NK-92 (cell line): ENCODE measurements at regions not wholly inside any gene's neighbourhood (a gene's known extent, or its start where the extent isn't known, plus 50 kb on each side); places are given as distances from the start of the nearest gene placed in this dataset.

Source experiments
- DNase-seq: peaks from one replicate; lab custom pipeline; 2025; ENCODE audit not compliant: unreplicated experiment; lab: John Stamatoyannopoulos, UW

DNA sequence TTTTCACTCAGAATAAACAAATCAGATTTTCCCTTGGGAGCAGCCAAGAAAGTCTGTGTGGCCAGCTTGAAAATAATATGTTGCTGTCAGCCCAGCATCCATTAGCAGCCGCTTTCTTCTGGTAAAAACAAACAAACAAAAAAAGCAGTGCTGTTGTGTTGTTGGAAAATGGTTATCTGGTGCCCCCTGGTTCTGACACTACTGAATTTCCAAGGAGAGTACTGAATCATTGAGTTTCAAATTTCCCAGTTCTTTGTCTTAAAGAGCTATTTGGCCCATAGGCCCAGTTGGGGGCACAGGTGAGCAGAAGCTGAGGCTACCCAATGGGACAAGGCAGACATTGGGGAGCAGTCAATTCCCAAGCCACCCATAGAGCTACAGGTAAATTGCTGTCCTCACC is 995.9 kb downstream of the UQCRFS1 start:
- DNase-seq, result no peak

DNA sequence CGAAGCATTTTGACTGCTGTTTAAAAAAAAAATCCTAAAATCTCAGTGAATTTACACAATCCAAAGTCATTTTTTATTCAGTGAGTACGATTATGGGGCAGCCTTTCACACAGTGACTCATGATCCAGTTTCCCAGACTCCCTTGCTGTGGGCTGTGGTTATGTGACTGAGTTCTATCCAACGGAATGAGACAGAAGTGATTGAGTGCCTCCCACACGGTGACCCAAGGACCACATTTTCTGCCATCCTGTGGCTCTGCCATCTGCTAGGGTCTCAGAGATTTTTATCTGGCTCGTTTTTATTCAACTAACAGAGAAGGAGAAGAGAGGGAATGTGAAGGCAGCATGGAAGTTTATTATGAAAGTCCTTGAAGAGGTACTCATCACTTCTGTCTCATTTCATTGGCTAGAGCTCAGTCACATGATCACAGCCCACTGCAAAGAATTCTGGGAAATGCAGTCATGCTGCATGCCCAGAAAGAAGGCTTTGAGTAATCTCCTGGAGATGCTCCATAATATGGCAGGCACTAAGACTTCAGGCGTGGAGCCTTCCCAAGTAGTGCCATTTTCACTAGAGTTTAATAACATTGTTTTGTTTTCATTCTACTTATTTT is 999.4 kb downstream of the UQCRFS1 start:
- DNase-seq, result no peak

DNA sequence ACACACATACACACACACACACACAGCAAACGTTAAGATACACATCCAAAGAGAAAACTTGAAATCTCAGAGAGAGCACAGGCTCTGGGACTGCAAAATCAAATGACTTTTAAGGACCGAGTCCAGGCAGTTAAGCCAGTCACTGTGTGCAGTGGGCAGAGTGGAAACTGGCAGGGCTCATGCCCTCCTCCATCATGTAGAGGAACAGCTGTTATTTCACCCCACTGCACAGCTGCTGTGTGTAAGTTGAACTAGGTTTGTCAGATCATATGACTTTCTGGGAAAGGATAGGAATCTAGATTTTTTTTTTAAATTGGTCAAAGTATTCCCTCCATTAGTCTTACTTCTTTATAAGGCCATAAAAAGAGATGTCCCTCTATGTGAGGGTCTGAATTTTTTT is 1002.1 kb downstream of the UQCRFS1 start:
- no peak for DNase-seq

DNA sequence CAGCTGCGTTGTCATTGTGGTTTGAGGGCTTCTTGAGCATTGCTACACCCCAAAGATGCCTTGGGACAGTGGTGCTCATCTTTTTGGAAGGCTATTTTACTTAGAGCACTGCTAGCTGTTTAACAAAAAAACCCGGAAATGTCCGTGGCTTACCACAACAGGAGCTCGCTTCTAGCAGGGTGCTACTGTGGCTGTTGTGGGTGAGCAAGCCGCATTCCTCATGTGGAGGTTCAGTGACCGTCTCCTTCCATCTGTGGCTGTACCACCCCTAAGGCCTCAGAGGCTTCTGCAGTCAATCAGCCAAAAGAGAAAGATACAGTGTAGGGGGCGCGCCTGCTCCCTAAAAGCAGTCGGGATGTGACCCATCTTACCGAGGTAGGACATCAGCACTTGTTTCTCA is 1004.2 kb downstream of the UQCRFS1 start:
- DNase-seq, result no peak

GRCh38 chr19:28207244-28207643 is 1005.7 kb downstream of the UQCRFS1 start:
- no peak for DNase-seq

DNA sequence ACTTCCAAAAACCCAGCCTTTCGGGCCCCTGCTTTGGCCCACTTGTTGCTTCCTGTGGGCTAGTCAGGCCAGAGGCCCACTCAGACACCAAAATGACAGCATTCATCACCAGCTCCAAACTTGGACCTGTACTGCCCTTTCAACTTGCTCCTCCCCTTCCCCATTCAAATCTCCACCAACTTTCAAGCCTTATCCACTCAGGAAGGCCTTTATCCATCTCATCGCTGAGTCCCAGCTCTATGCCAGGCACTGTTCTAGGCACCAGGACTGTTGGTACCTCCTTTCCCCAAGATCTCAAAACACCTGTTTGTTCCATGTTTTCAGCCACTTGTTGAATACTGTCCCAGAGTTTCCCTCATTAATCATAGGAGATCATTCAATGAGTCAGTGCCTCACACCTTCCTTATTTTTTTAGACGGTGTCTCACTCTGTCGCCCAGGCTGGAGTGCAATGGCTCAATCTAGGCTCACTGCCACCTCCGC is 1011.4 kb downstream of the UQCRFS1 start:
- no peak for DNase-seq

GRCh38 chr19:28199323-28199722 is 1013.6 kb downstream of the UQCRFS1 start:
- DNase-seq, result no peak

DNA sequence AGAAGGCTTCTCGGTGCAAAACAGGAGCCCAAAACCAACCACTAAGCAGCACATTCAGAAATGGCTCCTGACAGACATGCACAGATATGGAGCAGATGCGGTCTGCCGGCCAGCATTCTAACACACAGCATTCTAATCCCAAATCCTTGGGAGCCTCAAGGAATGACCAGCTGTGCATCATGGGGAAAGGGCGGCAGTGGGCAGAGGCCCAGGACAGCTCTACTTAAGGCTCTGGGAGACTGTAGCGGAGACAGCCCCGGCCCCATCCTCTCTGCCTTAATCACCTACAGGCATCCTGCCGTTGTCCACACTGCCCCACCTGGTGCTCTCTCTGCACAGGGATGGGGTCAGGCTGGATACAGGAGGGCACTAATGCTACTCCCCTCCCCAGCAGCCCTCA is 1016.0 kb downstream of the UQCRFS1 start:
- DNase-seq, result no peak

GRCh38 chr19:28196101-28196500 is 1016.9 kb downstream of the UQCRFS1 start:
- no peak for DNase-seq

- DNase-seq, result no peak
These were observed 1027.3 kb downstream of the UQCRFS1 start for GRCh38 chr19:28185646-28186045.

GRCh38 chr19:28184997-28185396 is 1028.0 kb downstream of the UQCRFS1 start:
- no peak for DNase-seq

DNA sequence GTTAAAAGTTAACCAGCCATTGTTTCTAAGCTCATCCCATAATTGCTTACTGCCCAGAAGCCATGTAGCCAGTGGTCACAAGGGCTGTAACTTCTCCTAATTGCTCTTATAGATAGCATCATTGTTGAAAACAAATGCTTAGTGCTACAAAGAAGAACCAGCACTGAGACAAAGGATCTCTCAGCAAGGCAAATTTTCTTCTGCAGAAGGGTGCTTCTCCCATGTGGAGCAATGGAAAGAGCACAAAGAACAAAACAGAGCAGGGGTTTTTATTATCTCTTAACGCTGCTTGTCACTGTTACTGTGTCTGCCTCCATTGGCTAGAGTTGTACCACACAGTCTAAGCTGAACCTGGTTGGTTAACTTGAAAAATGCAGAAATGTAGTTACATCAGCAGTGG is 1036.8 kb downstream of the UQCRFS1 start:
- DNase-seq, result no peak

- no peak for DNase-seq
These were observed 1041.0 kb downstream of the UQCRFS1 start for GRCh38 chr19:28171983-28172382.

DNA sequence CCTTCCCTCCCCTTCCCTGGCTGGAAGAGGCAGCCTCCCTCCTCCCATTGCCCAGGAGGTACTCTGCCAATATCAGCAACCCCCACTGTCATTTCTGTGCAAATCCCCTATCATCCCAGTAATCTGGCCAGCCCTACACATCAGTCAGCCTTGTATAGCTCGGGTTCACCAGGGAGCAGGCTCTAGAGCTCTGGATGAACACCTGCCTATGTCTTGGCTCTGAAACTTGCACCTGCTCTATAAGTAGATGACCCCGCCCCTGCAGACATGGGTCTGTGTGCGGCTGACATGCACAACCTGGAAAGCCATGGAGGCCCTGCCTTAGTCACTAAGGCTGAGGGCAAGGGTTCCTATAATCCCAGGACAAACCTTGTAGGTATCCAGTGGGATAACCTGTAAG is 1042.9 kb downstream of the UQCRFS1 start:
- DNase-seq, result no peak

DNA sequence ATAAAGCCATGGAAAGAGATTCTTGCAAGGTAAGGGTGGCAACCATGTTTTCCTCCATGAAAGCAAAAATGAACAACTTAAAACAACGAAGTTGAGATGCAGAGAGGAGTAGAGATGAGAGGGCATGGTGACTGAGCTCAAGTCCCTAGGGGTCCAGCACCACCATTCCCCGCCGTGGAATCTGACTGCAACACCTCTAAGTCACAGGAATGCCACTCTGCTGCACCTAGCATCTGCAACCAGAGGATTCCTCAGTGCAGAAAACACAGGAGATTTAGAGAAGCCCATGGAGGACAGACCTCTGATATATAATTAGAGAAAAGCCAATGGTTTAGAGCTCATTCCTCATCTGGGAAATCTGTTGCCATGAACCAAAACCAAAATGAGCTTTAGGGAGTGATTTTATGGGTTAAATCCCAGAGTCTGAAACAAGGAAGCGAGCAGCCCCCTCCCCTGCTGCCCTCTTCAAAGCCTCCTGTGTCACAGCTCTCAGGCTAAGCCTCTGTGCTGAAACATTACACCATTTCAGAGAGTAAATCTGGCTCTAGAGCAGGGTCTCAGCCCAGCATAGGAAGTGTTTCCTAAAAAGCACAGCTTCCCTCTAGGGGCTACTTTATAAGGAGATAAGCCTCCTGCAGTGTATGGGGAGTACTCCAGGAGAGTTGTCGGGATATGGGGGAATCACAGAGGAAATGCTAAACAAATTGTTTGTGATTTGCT is 1043.6 kb downstream of the UQCRFS1 start:
- no peak for DNase-seq

DNA sequence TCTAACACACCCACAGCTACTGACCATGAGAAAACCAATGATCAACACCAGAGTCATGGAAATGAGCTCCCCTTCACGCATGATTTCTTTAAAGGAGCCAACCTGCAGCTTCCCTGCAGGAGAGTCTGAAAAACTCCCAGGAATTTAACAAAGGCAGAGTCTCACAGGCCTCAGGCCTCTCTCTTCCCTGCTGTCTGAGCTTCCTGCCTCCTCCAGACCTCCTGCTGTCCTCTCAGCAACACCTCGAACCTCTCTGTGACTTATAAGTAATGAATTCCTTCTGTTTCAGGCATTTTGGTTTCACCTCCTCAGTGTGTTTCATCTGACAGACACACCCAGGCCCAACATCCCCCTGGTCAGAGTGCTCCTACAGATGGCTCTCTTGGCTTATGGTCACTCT is 1044.4 kb downstream of the UQCRFS1 start:
- no peak for DNase-seq

DNA sequence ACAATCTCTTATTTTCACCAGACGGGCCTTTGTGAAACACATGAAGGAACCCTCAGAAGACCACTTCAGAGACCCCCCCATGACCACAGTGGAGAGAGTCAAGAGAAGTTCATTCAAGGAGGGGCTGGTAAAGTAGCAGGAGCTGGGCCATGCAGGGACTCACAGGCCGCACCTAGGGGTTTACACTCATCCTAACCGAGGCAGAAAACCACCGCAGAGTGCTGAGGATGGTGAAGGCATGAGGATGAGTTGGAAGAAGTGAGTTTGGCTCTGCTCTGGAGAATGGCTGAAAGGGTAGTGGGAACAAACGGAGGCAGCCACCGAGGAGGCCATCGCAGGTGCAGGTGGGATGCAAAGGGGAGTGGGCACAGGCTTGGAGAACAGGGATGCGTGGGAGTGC is 1046.9 kb downstream of the UQCRFS1 start:
- DNase-seq, result no peak

DNA sequence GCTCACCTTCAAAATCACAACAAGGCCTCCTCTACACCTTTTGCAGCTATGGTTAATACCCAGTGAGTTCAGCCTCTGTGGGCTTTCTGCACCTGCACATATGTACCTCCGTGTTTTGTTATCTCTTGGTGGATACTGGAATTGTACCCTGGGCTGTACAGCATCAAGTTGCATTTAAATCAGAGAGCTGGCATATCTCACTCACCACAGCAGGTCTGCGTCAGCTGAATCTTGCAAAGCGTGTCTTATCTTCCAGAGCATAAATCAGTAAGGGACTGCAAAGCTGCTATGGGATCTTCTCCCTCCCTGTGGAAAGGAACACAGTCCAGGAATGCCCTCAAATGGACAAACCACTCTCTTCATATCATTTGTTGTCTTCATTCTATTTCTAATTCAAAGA is 1048.7 kb downstream of the UQCRFS1 start:
- DNase-seq, result no peak

GRCh38 chr19:28159065-28159464 is 1053.9 kb downstream of the UQCRFS1 start:
- no peak for DNase-seq

DNA sequence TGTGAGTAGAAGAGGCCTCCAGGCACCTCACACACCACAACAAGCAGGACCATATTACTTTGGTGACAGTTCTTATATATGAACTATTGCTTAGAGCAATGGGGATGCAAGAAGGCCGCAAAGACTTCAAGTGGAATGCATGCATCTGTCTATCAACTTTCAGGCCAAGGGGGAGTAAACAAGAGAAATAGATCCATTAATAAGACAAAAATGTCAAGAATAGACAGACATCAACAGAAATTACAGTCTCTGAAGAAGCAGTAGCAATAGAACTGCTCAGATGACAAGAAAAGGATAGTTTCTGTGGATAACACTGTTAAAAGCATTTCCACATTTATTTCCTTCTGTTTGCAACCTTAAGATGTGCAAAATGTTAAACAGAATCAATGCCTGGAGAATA is 1057.7 kb downstream of the UQCRFS1 start:
- no peak for DNase-seq

DNA sequence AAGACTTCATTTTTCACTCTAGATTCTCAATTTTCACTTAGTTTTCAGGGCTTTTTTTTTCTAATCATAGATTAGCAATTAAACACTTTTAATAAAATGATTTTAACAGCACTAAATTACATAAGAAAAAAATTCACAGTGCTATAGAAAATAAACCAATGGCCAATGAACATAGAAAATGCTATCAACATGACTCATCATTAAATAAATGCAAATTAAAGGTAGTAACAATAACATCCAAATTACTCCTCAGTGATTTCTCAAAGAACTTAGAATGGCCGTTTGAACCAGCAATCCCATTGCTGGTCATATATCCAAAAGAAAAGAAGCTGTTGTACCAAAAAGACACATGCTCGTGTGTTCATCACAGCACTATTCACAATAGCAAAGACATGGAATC is 1058.9 kb downstream of the UQCRFS1 start:
- no peak for DNase-seq

DNA sequence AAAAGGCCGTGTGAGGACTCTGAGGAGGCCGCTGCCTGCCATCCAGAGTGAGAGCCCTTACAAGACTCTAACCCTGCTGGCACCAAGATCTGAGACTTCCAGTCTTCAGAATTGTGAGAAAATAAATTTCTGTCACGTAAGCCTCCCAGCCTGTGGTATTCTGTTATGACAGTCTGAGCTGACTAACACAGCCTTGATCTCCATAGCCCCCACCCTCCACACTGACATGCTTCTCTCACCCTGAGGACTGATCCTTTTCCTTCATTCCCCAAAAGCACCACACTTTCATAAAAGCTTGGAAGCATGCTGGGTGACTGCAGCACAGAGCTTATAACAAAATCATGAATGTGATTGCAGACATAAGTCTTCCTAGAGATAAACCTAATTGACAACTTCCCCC is 1059.8 kb downstream of the UQCRFS1 start:
- DNase-seq, result no peak

DNA sequence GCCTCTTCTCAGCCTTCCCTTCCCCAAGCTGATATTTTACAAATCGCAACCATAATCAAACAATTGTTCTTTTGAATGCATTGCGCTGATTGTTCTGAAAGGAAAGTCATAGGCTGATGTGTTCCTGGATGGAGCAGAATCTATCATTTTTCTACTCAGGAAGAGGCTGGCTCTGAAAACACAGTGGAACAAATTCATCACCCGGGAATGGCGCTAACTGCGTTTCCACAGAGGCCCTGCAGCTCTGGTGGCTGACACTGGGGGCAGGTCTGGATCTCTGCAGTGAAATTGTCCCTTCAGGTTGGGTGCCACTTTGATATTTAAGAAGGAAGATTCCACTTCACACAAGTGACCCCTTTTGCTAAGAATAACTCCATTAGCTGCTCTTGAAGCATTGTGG is 1060.8 kb downstream of the UQCRFS1 start:
- no peak for DNase-seq
